ENCODE measurements at regions not wholly inside any gene's neighbourhood (a gene's known extent, or its start where the extent isn't known, plus 50 kb on each side); places are given as distances from the start of the nearest gene placed in this dataset.

DNA sequence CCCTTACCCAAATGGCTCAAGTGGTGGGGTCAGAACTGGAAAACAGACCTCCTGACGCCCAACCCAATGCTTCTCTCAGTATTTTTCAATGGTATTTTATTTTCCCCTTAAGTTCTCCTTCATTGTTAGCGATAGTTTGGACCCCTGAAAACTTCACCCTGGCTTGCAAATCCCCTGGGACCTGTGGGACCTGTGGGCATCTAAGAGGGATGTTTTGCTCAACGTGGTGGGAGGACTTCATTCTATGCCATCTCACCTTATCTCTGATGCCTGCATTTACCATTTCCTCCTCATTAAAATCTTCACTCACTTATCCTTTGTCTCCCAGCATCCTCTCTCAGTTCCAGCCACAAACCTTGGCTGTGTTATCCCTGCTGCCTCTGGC, 59.4 kb upstream of the GZMB start:
- DNase-seq (ENCODE audit: low read depth) = no peak

DNA sequence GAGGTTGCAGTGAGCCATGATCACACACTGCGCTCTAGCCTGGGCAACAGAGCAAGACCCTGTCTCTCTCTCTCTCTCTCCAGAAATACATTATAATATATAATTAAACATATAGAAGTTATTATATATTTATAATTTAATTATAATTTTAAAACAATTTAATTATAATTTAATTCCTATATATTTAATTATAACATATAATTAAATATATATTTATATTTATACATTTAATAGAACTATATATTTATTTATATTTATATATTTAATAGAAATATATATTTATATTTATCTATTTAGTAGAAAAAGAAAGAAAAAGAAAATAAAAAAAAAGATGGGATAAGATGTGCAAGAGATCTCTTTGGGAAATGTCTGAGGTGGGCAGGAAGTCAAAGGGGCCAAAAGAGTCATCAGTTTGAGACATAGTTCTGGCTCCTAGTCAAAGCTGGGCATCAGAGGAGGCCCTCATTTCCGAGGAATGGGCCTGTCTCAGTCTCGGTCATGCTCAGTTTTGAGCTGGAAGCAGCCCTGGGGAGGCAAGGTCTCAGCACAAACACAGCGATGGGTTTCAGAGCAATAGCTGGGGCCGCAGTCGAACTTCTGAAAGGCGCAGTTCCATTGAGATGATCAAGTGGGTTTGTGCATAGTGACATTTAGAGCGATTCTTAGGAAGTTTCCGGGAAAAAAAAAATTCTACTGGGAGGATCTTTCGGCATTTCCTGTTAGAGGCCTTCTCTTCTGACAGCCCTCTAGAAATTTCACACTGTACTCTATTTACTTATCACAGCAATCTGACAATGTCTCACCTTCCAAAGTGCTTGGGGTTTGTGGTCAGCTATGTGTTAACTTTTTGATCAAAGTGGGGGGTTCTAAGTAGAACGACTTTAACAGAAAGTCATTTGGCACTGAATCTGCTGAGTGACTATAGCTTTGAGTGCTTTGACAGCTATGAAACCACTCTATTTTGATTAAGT, 58.7 kb upstream of the GZMB start:
- no peak for DNase-seq (ENCODE audit: low read depth)

GRCh38 chr14:24690492-24690891, 56.5 kb upstream of the GZMB start:
- no peak for DNase-seq (ENCODE audit: low read depth)

GRCh38 chr14:24688030-24688658, 54.2 kb upstream of the GZMB start:
- no peak for DNase-seq (ENCODE audit: low read depth)
